ENCODE measurements at regions not wholly inside any gene's neighbourhood (a gene's known extent, or its start where the extent isn't known, plus 50 kb on each side); places are given as distances from the start of the nearest gene placed in this dataset.

DNA sequence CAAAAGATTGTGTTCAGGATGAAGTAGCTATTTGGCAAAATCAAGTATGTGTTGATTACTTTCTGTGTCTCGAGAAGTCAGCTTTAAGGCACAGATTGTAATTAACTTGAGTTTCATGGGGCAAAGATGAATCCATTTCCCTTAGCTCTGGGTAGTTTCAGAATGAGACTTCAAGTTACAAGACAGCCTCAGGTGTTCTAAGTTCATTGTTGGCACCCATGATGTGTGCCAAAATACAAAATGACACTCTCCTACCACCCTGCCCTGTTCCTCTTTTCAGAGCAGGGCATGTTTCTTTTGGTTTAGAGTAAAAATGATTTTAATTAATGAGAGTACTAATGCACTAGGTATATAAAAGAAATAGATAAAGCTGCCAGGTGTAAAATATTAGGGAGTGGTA, 797.6 kb upstream of the POT1 start (continued):
- TF ChIP-seq, protein P1, sequence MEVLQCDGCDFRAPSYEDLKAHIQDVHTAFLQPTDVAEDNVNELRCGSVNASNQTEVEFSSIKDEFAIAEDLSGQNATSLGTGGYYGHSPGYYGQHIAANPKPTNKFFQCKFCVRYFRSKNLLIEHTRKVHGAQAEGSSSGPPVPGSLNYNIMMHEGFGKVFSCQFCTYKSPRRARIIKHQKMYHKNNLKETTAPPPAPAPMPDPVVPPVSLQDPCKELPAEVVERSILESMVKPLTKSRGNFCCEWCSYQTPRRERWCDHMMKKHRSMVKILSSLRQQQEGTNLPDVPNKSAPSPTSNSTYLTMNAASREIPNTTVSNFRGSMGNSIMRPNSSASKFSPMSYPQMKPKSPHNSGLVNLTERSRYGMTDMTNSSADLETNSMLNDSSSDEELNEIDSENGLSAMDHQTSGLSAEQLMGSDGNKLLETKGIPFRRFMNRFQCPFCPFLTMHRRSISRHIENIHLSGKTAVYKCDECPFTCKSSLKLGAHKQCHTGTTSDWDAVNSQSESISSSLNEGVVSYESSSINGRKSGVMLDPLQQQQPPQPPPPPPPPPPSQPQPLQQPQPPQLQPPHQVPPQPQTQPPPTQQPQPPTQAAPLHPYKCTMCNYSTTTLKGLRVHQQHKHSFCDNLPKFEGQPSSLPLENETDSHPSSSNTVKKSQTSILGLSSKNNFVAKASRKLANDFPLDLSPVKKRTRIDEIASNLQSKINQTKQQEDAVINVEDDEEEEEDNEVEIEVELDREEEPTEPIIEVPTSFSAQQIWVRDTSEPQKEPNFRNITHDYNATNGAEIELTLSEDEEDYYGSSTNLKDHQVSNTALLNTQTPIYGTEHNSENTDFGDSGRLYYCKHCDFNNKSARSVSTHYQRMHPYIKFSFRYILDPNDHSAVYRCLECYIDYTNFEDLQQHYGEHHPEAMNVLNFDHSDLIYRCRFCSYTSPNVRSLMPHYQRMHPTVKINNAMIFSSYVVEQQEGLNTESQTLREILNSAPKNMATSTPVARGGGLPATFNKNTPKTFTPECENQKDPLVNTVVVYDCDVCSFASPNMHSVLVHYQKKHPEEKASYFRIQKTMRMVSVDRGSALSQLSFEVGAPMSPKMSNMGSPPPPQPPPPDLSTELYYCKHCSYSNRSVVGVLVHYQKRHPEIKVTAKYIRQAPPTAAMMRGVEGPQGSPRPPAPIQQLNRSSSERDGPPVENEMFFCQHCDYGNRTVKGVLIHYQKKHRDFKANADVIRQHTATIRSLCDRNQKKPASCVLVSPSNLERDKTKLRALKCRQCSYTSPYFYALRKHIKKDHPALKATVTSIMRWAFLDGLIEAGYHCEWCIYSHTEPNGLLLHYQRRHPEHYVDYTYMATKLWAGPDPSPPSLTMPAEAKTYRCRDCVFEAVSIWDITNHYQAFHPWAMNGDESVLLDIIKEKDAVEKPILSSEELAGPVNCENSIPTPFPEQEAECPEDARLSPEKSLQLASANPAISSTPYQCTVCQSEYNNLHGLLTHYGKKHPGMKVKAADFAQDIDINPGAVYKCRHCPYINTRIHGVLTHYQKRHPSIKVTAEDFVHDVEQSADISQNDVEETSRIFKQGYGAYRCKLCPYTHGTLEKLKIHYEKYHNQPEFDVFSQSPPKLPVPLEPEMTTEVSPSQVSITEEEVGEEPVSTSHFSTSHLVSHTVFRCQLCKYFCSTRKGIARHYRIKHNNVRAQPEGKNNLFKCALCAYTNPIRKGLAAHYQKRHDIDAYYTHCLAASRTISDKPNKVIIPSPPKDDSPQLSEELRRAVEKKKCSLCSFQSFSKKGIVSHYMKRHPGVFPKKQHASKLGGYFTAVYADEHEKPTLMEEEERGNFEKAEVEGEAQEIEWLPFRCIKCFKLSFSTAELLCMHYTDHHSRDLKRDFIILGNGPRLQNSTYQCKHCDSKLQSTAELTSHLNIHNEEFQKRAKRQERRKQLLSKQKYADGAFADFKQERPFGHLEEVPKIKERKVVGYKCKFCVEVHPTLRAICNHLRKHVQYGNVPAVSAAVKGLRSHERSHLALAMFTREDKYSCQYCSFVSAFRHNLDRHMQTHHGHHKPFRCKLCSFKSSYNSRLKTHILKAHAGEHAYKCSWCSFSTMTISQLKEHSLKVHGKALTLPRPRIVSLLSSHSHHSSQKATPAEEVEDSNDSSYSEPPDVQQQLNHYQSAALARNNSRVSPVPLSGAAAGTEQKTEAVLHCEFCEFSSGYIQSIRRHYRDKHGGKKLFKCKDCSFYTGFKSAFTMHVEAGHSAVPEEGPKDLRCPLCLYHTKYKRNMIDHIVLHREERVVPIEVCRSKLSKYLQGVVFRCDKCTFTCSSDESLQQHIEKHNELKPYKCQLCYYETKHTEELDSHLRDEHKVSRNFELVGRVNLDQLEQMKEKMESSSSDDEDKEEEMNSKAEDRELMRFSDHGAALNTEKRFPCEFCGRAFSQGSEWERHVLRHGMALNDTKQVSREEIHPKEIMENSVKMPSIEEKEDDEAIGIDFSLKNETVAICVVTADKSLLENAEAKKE (CRISPR knock-in tag; IDR thresholded peaks at IDR 0.05), result no peak
- no peak for TF ChIP-seq CREB1 (CRISPR knock-in tag; IDR thresholded peaks at IDR 0.05; ENCODE audit: low read depth)

DNA sequence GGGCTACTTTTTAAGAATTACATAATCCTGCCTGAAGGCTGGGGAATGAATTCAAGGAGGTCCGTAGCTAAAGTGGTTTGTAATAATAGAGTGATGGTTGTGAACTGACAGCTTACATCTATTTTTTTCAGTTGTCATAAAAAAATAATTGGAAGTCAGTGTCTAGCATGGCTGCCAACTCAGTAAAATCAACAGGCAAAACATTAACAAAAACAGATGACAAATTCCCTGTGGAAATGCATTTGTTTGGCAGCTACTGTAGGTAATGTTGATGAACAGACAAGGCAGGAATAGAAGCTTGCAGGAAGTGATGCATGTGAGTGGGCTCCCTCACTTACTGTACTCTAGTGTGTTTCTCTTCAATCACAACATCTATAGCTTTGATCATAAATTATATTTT, 766.0 kb upstream of the POT1 start:
- Mint-ChIP-seq H3K36me3 (ENCODE audit: low read depth) (no peaks in the 10 kb centered on the region), H3K4me3 (no peak overlapping the region), H3K27ac (no peak overlapping the region), H3K9me3 (no peaks in the 10 kb centered on the region), H3K4me1 (no peaks in the 10 kb centered on the region), H3K27me3 (ENCODE audit: insufficient read depth, low read depth, poor library complexity) (peaks cover 2% of the 10 kb centered on the region)
- no peaks in the 10 kb centered on the region for H4K20me1 ChIP-seq (replicated peaks; ENCODE audit: insufficient read depth)
- no peaks in the 10 kb centered on the region for H3K4me1 ChIP-seq (ENCODE audit: insufficient read depth)
- no peaks in the 10 kb centered on the region for H3F3A ChIP-seq (replicated peaks; ENCODE audit: low read depth)
- DNase-seq (ENCODE audit: low spot score) (no peak), ATAC-seq (no peak)
- no peak overlapping the region for H2AFZ ChIP-seq
- no peaks in the 10 kb centered on the region for H3K36me3 ChIP-seq (ENCODE audit: insufficient read depth)
- no peak overlapping the region for H3K4me2 ChIP-seq
- no peak overlapping the region for H3K27ac ChIP-seq (ENCODE audit: low read depth)
- no peak for TF ChIP-seq ZNF114 (CRISPR knock-in tag; IDR thresholded peaks at IDR 0.05)
- no peak for TF ChIP-seq EZH2 (IDR thresholded peaks at IDR 0.05; ENCODE audit: low read depth, unreplicated experiment)
- TF ChIP-seq CREB1 (CRISPR knock-in tag; IDR thresholded peaks at IDR 0.05; ENCODE audit: low read depth), result no peak
- TF ChIP-seq ETS1 (IDR thresholded peaks at IDR 0.05), result no peak
- TF ChIP-seq, protein P2, sequence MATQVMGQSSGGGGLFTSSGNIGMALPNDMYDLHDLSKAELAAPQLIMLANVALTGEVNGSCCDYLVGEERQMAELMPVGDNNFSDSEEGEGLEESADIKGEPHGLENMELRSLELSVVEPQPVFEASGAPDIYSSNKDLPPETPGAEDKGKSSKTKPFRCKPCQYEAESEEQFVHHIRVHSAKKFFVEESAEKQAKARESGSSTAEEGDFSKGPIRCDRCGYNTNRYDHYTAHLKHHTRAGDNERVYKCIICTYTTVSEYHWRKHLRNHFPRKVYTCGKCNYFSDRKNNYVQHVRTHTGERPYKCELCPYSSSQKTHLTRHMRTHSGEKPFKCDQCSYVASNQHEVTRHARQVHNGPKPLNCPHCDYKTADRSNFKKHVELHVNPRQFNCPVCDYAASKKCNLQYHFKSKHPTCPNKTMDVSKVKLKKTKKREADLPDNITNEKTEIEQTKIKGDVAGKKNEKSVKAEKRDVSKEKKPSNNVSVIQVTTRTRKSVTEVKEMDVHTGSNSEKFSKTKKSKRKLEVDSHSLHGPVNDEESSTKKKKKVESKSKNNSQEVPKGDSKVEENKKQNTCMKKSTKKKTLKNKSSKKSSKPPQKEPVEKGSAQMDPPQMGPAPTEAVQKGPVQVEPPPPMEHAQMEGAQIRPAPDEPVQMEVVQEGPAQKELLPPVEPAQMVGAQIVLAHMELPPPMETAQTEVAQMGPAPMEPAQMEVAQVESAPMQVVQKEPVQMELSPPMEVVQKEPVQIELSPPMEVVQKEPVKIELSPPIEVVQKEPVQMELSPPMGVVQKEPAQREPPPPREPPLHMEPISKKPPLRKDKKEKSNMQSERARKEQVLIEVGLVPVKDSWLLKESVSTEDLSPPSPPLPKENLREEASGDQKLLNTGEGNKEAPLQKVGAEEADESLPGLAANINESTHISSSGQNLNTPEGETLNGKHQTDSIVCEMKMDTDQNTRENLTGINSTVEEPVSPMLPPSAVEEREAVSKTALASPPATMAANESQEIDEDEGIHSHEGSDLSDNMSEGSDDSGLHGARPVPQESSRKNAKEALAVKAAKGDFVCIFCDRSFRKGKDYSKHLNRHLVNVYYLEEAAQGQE (IDR thresholded peaks at IDR 0.05; ENCODE audit: unreplicated experiment), result no peak
- TF ChIP-seq EZH2phosphoT487 (IDR thresholded peaks at IDR 0.05; ENCODE audit: unreplicated experiment), result no peak
- TF ChIP-seq STAT1 (IDR thresholded peaks at IDR 0.05; ENCODE audit: unreplicated experiment), result no peak
- H3K4me3 ChIP-seq, result no peak overlapping the region
- no peaks in the 10 kb centered on the region for H3K79me2 ChIP-seq (replicated peaks; ENCODE audit: insufficient read depth)
- H3K9me2 ChIP-seq (ENCODE audit: insufficient read depth), result 0 out of 2 replicates have a peak, but pooled peaks cover 4% of the 10 kb centered on the region
- H3K27me3 ChIP-seq (ENCODE audit: insufficient read depth), result no peaks in the 10 kb centered on the region

All from GM23338 (cell line).